HG03469 (cell line): ENCODE measurements at regions not wholly inside any gene's neighbourhood (a gene's known extent, or its start where the extent isn't known, plus 50 kb on each side); places are given as distances from the start of the nearest gene placed in this dataset.
A peak's percentile ranks its signal among the peaks of the same experiment; 100 is the strongest.

Experiments
- ATAC-seq: cut with Tn5 transposase; IDR thresholded peaks from one replicate; pipeline ENCODE4 v1.9.1; 2021; ENCODE audit warnings: mild to moderate bottlenecking, moderate library complexity, moderate number of reproducible peaks; ENCODE audit not compliant: unreplicated experiment

GRCh38 chr9:108217431-108218349 lies 638.1 kb downstream of the ACTL7B start:
- ATAC-seq: no peak

DNA sequence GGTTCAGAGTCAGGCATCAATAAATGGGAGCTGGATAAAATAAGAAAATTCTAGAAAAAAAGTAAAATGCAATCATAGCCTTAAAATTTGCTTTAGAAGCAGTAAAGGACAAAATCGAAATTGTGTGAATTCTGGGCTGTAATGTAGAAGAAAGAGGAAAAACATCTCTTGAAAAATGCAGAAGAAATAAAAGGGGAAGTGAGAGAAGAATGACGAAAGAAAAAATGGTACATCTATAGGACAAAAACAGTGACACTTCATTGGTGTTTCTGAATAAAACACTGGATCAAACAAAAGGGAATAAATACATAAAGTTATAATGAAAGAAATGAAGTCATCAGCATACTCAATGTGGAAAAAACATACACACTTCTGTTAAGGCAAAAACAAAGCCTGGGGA lies 642.3 kb downstream of the ACTL7B start:
- no peak for ATAC-seq

- no peak for ATAC-seq
Measured at GRCh38 chr9:108212184-108212583, 643.6 kb downstream of the ACTL7B start.

GRCh38 chr9:108211411-108211955 lies 644.3 kb downstream of the ACTL7B start:
- no peak for ATAC-seq

GRCh38 chr9:108209132-108209685 lies 646.6 kb downstream of the ACTL7B start:
- no peak for ATAC-seq

DNA sequence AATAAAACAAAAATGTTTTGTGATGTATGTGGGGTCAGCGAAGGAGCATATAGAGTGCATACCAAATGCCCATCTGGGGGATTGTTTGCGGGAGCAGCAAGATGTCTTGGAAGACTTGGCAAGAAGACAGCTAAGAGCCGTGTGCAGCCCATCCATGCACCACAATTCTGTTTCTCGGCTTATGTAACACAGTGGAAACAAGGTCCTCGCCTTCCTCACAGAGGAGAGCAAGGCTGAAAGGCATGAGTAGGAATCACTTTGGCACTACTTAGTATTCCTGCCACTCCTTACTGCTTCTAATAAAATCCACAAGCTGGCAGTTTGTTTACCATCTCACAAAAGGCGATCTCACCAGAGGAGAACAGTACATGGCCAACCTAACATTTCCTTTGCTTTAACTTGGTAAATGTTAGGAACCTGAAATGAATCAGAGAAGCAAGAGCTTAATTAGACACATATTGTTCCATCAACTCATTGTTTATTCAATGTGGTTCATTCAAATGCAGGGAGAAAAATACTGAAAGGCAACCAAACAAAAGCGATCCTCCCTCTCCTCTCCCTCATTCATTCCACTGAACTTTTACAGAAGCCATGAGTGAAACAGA lies 648.1 kb downstream of the ACTL7B start:
- no peak for ATAC-seq

GRCh38 chr9:108205276-108205675 lies 650.5 kb downstream of the ACTL7B start:
- no peak for ATAC-seq

- ATAC-seq: no peak
Measured at GRCh38 chr9:108197899-108198298, 657.9 kb downstream of the ACTL7B start.

DNA sequence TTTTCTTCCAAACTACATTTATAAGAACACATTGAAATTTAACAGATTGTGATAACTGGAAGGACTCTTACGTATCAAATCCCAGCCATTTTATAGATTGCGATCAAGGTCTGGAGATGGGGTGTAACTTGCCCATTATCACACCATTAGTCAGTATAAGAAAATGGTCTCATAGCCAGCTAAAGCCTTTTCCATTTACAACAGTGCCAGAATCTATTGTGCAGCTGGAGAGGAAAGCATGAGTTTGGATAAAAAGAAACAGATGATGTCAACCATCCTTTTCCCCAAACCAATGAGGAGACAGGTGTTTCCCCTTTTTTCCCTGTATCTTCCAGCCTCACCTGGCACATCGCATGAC lies 658.8 kb downstream of the ACTL7B start:
- ATAC-seq: no peak

GRCh38 chr9:108196332-108197007 lies 659.3 kb downstream of the ACTL7B start:
- no peak for ATAC-seq

- ATAC-seq: no peak
Measured at GRCh38 chr9:108194154-108194553, 661.6 kb downstream of the ACTL7B start.

GRCh38 chr9:108193026-108193710 lies 662.6 kb downstream of the ACTL7B start:
- ATAC-seq: no peak

DNA sequence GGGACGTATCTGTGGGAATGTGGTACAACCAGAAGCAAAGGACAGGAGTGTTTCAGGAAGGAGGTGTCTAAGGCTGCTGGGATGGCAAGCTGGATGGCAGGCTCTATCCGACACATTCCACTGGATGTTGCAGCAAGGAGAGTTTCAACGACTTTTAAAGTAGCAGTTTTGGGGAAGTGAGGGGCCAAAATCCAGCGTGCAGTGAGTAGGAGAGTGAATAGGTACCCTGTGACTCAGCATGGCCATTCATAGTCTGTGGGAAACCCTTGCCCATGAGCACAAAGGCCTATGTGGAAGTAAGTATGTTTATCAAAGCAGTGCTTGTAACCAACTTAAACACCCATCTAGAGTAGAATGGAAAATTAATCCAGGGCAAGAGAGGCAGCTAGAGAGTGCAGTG lies 664.7 kb downstream of the ACTL7B start:
- ATAC-seq: no peak

- ATAC-seq: no peak
Measured at GRCh38 chr9:108188976-108189375, 666.8 kb downstream of the ACTL7B start.

GRCh38 chr9:108188482-108188881 lies 667.3 kb downstream of the ACTL7B start:
- ATAC-seq: no peak

DNA sequence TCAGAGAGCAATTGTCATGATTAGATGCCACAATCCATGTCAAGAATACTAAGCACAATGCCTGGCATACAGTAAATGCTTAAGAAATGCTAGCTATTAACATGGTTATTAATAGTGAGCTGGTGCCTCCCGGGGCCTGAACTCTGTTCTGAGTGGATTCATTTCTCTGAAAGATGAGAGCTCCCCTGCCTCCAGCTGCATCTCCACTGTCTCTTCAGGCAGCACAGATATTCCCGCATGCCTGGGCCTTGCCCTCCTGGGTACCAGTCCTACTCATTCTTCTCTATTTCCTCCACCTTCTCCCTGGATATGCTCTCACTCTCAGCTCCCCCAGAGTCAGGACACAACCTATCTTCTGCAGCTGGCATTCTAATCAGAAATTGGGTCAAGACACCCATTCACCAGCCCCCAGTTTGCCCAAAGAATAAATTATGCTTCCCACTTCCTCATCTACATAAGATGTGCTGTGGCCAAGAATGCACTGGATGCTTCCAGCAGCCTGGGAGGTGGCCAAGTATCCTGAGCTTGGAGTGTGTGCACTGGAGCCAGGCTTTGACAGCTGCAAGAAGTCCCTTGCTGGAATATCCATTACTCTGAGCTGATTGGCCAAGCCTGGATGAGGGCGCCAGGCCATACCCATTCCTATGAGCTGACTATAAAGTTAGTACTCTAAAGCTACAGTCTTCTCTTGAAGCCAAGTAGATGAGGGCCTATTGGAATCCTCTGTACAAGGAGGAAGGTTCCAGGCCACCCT lies 669.0 kb downstream of the ACTL7B start:
- no peak for ATAC-seq

DNA sequence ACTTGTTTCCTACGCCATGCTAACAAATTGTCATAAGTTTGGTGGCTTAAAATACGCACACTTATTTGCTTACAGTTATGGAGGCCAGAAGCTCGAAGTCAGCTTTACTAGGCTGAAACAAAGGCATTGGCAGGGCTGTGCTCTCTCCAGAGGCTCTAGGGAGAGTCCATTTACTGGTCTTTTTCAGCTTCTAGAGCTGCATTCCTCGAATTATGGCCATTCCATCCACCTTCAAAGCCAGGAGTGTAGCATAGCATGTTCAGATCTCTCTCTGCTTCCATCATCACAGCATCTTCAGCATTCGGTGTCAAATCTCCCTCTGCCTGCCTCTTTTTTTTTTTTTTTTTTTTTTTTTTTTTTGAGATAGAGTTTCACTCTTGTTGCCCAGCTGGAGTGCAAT lies 670.2 kb downstream of the ACTL7B start:
- ATAC-seq: no peak

DNA sequence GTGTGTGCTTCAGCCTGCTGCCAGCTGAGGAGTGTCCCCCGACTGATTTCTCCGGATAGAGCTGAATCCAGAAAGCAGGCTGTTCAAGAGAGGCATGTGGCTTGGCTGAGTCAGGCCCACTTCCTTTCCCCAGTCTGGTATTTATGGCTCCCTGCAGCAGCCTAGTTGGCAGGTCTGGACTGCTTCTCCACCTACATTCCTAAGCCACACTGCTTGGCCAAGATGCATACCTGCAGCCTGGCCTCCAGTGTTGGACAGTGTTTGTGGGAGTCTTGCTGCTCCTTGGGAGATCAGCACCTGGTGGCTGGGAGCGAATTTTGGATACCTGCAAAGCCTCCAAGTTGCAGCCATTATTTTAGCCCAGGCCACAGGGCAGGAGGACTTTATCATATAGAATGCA lies 670.8 kb downstream of the ACTL7B start:
- ATAC-seq: no peak

GRCh38 chr9:108184009-108184408 lies 671.8 kb downstream of the ACTL7B start:
- no peak for ATAC-seq

DNA sequence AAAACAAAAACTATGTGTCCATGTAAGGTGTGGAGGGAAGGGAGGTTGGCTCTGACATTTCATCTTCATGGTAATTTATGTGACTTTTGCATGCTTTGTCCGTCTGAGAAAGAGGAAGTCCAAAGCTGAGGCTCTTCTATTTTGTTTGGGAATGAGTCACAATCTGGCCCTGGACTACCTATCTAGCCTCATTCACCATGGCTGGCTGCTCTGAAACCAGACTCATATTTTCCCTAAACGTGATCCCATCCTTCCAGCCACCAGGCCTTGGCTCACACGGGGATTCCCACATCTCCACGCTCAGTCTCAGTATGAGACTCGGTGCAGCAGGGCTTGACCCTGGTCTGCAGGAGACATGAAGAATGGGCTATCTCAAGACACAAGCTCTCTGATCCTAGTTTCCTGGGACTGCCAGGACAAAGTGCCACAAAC lies 672.8 kb downstream of the ACTL7B start:
- ATAC-seq: peak; percentile 83
